ENCODE measurements at regions not wholly inside any gene's neighbourhood (a gene's known extent, or its start where the extent isn't known, plus 50 kb on each side); places are given as distances from the start of the nearest gene placed in this dataset.

- in situ Hi-C loops (cut with MboI), result no loop called here
- WGBS (ENCODE audit: insufficient coverage, insufficient replicate concordance, low lambda C conversion rate, missing lambda C conversion rate), result 84% methylated on average over 4 of the region's 4 CpGs
- no peak for FAIRE-seq
- ChIA-PET SMC1A (ENCODE audit: uncharacterized antibody, unreplicated experiment) (interaction anchor here (1.0 to 1.2 kb wide), 2 partner anchors 10 to 19 kb away, joined by 3 read pairs; no protein-coding TSS in a partner anchor), POLR2A (interaction anchor here (0.8 kb wide), 1 partner anchor 13 kb away, joined by 3 read pairs; no protein-coding TSS in a partner anchor), RAD21 (ENCODE audit: unreplicated experiment) (no interaction called here), CTCF (interaction anchor here (1.1 to 1.3 kb wide), 2 partner anchors 9 to 17 kb away, joined by 3 read pairs; no protein-coding TSS in a partner anchor)
- no peak for ATAC-seq
- Histone ChIP-seq H3K9me3 (replicated peaks; ENCODE audit: control insufficient read depth, insufficient read depth, low read length) (peaks cover 3% of the 10 kb centered on the region; the same call in 1 of the 3 replicates), H3K4me3 (no peak overlapping the region), H3K9ac (ENCODE audit: control insufficient read depth, insufficient read depth, low read length) (no peak overlapping the region), H3K4me2 (ENCODE audit: control insufficient read depth, insufficient read depth) (no peak overlapping the region), H3K36me3 (ENCODE audit: control insufficient read depth in 2 of 2, insufficient read depth in 2 of 2, low read length in 1 of 2) (no peaks in the 10 kb centered on the region), H3K27me3 (replicated peaks in 1 of 2; ENCODE audit: control insufficient read depth in 2 of 2, insufficient read depth in 2 of 2, low read length in 1 of 2) (no peaks in the 10 kb centered on the region), H4K20me1 (ENCODE audit: control insufficient read depth, insufficient read depth) (no peaks in the 10 kb centered on the region), H3K4me1 (ENCODE audit: control insufficient read depth, insufficient read depth, low read length) (peaks cover 15% of the 10 kb centered on the region), H3K27ac (ENCODE audit: control insufficient read depth, insufficient read depth) (no peak overlapping the region), H2AFZ (ENCODE audit: control insufficient read depth, low read depth, low read length) (no peak overlapping the region), H3K79me2 (ENCODE audit: control insufficient read depth, insufficient read depth, low read length) (no peaks in the 10 kb centered on the region)
- intact Hi-C loops (cut with micrococcal nuclease; ENCODE audit: unreplicated experiment), result no loop called here
- BruUV-seq (replicated peaks), result no TSS peak
- TF ChIP-seq, protein P1, sequence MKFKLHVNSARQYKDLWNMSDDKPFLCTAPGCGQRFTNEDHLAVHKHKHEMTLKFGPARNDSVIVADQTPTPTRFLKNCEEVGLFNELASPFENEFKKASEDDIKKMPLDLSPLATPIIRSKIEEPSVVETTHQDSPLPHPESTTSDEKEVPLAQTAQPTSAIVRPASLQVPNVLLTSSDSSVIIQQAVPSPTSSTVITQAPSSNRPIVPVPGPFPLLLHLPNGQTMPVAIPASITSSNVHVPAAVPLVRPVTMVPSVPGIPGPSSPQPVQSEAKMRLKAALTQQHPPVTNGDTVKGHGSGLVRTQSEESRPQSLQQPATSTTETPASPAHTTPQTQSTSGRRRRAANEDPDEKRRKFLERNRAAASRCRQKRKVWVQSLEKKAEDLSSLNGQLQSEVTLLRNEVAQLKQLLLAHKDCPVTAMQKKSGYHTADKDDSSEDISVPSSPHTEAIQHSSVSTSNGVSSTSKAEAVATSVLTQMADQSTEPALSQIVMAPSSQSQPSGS (IDR thresholded peaks at IDR 0.05; ENCODE audit: low read length), result no peak
- no peak for TF ChIP-seq KLF5 (IDR thresholded peaks at IDR 0.05; ENCODE audit: partially characterized antibody)
- no peak for TF ChIP-seq SIN3A (IDR thresholded peaks at IDR 0.05; ENCODE audit: low read depth, low read length)
- TF ChIP-seq TCF12 (IDR thresholded peaks at IDR 0.05; ENCODE audit: low read depth, low read length), result no peak
- no peak for TF ChIP-seq BHLHE40 (IDR thresholded peaks at IDR 0.05; ENCODE audit: borderline replicate concordance in 1 of 2, low read depth in 2 of 2, low read length in 1 of 2)
- TF ChIP-seq CHD2 (IDR thresholded peaks at IDR 0.05; ENCODE audit: borderline replicate concordance, low read depth, low read length), result no peak
- no peak for TF ChIP-seq SUZ12 (IDR thresholded peaks at IDR 0.05; ENCODE audit: unreplicated experiment)
- TF ChIP-seq, protein P2, sequence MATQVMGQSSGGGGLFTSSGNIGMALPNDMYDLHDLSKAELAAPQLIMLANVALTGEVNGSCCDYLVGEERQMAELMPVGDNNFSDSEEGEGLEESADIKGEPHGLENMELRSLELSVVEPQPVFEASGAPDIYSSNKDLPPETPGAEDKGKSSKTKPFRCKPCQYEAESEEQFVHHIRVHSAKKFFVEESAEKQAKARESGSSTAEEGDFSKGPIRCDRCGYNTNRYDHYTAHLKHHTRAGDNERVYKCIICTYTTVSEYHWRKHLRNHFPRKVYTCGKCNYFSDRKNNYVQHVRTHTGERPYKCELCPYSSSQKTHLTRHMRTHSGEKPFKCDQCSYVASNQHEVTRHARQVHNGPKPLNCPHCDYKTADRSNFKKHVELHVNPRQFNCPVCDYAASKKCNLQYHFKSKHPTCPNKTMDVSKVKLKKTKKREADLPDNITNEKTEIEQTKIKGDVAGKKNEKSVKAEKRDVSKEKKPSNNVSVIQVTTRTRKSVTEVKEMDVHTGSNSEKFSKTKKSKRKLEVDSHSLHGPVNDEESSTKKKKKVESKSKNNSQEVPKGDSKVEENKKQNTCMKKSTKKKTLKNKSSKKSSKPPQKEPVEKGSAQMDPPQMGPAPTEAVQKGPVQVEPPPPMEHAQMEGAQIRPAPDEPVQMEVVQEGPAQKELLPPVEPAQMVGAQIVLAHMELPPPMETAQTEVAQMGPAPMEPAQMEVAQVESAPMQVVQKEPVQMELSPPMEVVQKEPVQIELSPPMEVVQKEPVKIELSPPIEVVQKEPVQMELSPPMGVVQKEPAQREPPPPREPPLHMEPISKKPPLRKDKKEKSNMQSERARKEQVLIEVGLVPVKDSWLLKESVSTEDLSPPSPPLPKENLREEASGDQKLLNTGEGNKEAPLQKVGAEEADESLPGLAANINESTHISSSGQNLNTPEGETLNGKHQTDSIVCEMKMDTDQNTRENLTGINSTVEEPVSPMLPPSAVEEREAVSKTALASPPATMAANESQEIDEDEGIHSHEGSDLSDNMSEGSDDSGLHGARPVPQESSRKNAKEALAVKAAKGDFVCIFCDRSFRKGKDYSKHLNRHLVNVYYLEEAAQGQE (IDR thresholded peaks at IDR 0.05; ENCODE audit: low read depth, low read length), result no peak
- TF ChIP-seq CEBPB (IDR thresholded peaks at IDR 0.05; ENCODE audit: borderline replicate concordance in 1 of 2, low read depth in 2 of 2, low read length in 2 of 2), result no peak
- no peak for TF ChIP-seq CREB1 (IDR thresholded peaks at IDR 0.05; ENCODE audit: low read depth)
- no peak for TF ChIP-seq IRF4 (IDR thresholded peaks at IDR 0.05; ENCODE audit: low read depth, low read length)
- TF ChIP-seq, protein P3, sequence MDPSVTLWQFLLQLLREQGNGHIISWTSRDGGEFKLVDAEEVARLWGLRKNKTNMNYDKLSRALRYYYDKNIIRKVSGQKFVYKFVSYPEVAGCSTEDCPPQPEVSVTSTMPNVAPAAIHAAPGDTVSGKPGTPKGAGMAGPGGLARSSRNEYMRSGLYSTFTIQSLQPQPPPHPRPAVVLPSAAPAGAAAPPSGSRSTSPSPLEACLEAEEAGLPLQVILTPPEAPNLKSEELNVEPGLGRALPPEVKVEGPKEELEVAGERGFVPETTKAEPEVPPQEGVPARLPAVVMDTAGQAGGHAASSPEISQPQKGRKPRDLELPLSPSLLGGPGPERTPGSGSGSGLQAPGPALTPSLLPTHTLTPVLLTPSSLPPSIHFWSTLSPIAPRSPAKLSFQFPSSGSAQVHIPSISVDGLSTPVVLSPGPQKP (IDR thresholded peaks at IDR 0.05; ENCODE audit: low read depth, low read length), result no peak
- TF ChIP-seq NR2C2 (IDR thresholded peaks at IDR 0.05; ENCODE audit: borderline replicate concordance, control insufficient read depth, insufficient read length, low read depth), result no peak
- no peak for TF ChIP-seq RBBP5 (conservative IDR thresholded peaks at IDR 0.05)
- TF ChIP-seq MYB (IDR thresholded peaks at IDR 0.05; ENCODE audit: borderline replicate concordance, low read depth, low read length), result no peak
- TF ChIP-seq RFX5 (IDR thresholded peaks at IDR 0.05; ENCODE audit: low read depth, low read length), result no peak
- TF ChIP-seq NR2C1 (IDR thresholded peaks at IDR 0.05), result no peak
- TF ChIP-seq FOXM1 (IDR thresholded peaks at IDR 0.05; ENCODE audit: low read depth, low read length), result no peak
- DNase-seq (ENCODE audit: low read depth, low spot score), result no peak
Observed at GRCh38 chr20:48357714-48358113, 470.1 kb downstream of the PREX1 start.
